ENCODE measurements at regions not wholly inside any gene's neighbourhood (a gene's known extent, or its start where the extent isn't known, plus 50 kb on each side); places are given as distances from the start of the nearest gene placed in this dataset.

DNA sequence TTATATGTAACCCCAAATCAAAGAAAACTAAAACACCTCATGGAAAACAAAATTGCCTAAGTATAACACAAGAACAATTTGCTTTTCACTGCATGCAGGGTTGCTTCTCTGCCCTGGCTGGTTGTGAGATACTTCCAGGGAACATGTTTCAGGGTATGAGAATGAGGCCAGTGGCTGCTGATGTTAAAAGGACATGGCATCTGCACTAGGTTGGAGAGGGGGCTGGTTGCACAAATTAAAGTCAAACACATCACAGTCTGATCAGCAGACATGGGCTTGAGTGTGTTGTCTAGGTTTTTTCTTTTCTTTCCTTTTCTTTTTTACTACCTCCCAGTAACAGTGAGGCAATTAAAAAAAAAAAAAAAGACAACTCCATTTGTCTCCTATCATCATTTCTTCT, 374.9 kb downstream of the MCTP2 start:
- no peak for DNase-seq (ENCODE audit: low read depth in 3 of 3, low spot score in 1 of 3)

GRCh38 chr15:94607176-94607654, 375.9 kb downstream of the MCTP2 start:
- no peak for DNase-seq (ENCODE audit: low read depth in 3 of 3, low spot score in 1 of 3)

DNA sequence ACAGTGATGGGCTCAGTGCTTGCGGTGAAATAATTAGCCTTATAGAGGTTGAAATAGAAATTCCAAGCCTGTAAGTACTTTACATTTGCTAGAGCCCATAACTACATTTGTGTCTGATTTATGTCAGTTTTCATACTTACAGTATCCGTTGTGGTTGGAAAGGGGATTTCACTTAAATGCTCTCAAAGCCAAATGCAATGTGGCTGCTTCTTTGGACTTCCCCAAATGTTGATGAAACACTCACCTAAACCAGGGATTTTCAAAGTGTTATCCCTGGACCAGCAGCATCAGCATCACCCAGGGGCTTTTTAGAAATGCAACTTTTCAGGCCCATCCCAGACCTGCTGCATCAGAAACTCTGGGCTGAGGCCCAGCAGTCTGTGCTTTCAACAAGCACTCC, 378.7 kb downstream of the MCTP2 start:
- no peak for DNase-seq (ENCODE audit: low read depth in 3 of 3, low spot score in 1 of 3)

GRCh38 chr15:94610485-94610884, 379.1 kb downstream of the MCTP2 start:
- DNase-seq (ENCODE audit: low read depth in 3 of 3, low spot score in 1 of 3), result no peak

- no peak for DNase-seq (ENCODE audit: low read depth in 3 of 3, low spot score in 1 of 3)
Observed at GRCh38 chr15:94611656-94612055, 380.3 kb downstream of the MCTP2 start.

GRCh38 chr15:94615688-94616087, 384.3 kb downstream of the MCTP2 start:
- DNase-seq (ENCODE audit: low read depth in 3 of 3, low spot score in 1 of 3), result no peak

GRCh38 chr15:94620632-94621031, 389.3 kb downstream of the MCTP2 start:
- no peak for DNase-seq (ENCODE audit: low read depth in 3 of 3, low spot score in 1 of 3)

DNA sequence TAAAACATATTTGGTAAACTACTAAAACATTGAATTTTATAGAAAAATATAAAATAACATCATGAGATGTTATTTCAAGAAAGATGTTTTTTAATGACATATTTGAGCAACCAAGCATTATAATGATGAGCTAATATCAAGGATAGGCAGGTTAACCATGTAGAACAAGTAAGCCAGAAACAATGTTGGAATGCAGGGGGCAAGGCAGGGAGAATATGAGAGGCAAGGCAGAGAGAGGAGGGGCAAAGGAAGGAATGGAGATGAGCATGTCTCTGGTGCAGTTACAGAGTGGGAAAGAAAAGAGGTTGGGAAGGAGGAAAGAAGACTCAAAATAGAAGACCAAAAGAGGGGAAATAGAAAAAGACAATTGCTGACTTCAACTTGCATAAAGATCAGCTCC, 390.4 kb downstream of the MCTP2 start:
- DNase-seq (ENCODE audit: low read depth in 3 of 3, low spot score in 1 of 3), result no peak

GRCh38 chr15:94626949-94627348, 395.6 kb downstream of the MCTP2 start:
- DNase-seq (ENCODE audit: low read depth in 3 of 3, low spot score in 1 of 3), result no peak

DNA sequence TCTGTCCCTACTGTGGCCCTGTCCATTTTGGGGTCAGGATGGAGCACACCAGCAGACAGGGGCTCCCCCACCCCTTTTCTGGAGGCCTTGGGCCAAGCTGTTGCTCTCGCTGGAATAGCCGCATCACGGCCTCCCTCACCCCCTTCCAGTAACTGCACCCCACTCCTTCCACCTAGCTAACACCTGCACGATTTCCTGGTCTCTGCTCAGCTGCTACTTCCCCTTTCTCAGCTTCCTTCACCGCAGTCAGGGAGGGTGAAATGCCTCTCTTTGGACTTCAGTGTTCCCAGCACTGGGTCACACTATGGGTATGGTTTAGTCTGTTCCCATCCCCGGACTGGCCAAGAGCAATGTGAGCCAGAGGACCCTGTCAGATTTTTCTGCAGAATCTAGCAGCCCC, 400.2 kb downstream of the MCTP2 start:
- no peak for DNase-seq (ENCODE audit: low read depth in 3 of 3, low spot score in 1 of 3)

- no peak for DNase-seq (ENCODE audit: low read depth in 3 of 3, low spot score in 1 of 3)
Observed at GRCh38 chr15:94638183-94638582, 406.8 kb downstream of the MCTP2 start.

DNA sequence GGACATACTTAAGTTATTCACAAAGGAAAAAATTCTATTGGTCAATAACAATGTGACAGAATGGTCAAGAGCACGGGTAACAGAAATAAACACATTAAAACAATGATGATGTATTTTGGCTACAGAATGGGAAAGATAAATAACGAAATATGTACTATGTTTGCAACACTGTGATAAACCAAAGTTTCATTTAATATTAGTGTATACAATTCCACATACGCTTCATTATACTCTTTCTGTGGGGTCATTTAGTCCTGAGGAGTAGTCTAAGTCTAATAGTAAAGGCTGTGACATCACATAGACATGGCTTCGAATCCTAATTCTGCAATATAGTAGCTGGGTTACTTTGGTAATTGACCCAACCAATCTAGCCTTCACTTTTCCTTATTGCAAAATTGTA, 408.3 kb downstream of the MCTP2 start:
- DNase-seq (ENCODE audit: low read depth in 3 of 3, low spot score in 1 of 3), result no peak

DNA sequence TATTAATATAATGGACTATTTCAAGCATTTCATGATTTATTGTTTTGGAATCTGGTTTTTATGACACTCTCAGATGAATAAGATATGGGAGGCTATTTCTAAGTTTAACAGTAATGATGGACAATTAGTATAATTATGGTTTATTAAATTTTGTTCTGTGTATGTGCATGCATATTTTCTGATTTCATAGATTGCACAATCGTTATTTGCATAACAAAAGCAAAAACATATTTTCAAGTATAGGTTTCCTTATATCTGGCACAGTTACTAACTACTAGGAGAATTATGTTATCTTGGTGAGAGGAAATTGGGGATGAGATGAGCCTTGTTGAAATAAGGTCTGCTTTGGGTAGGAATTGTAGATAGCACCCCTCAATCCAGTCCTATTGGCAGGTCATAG, 413.1 kb downstream of the MCTP2 start:
- DNase-seq (ENCODE audit: low read depth in 3 of 3, low spot score in 1 of 3), result no peak

- no peak for DNase-seq (ENCODE audit: low read depth in 3 of 3, low spot score in 1 of 3)
Observed at GRCh38 chr15:94653071-94653470, 421.7 kb downstream of the MCTP2 start.

GRCh38 chr15:94655249-94655880, 424.0 kb downstream of the MCTP2 start:
- no peak for DNase-seq (ENCODE audit: low read depth in 3 of 3, low spot score in 1 of 3)

DNA sequence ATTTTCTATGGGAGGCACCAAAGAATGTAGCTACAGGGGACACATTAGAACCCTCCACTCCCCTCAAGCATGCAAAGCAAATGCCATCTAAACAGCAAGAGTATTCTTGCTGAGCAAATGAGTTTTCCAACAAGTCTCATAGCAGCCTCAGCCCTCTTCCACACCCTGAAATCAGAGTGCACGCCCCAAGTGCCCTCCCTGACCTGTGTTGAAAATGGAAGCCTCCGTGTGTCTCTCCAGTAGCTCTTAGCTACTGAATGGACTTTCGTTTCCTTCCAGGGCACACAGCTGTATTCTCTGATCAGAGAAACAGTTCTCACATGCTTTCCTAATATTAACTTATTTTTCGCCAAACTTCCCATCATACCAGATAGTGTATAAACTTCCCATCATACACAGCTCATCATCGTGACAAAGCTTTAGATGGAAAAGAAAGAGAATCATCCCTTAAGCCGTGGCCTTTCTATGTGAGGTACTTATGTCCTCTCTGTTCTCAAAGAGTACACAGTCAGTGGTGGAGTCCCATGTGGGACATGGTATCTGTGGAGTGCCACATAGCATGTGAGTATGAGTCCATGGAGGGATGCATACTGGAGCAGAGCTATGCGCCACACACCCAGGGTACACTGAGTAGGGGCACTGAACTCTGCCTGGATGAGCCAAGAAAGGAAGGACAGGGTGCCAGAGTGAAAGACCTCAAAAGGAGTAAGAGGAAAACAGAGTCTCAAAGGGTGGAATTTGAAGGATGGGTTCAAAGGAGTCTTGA, 434.5 kb downstream of the MCTP2 start:
- no peak for DNase-seq (ENCODE audit: low read depth in 3 of 3, low spot score in 1 of 3)

GRCh38 chr15:94666553-94666952, 435.2 kb downstream of the MCTP2 start:
- DNase-seq (ENCODE audit: low read depth in 3 of 3, low spot score in 1 of 3), result no peak

GRCh38 chr15:94667109-94667508, 435.7 kb downstream of the MCTP2 start:
- no peak for DNase-seq (ENCODE audit: low read depth in 3 of 3, low spot score in 1 of 3)

DNA sequence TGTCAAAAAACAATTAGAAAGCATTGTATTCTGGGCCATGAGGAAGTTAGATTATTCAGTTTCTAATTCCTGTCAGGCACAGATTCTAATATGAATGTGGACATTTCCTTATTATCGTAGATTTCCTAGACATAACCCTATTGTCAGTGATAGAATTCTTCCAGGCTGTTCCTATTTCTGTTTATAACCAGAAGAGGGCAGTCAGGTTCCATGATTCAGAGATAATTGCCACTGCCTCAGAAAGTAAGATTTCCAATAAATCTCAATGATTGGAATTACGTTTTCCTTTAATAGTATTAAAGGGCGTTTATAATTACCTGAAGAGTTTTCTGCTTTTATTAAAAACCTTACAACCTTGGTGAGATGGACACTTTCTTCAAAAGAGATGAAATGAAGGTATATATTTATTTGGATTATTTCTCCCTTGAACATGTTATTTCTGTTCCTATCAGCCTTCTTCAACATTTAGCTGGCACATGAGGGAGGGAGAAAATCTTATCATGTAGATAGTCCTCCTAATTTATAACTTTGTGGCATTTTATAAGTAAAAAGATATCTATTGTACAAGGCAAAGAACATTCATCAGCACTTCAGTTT, 439.2 kb downstream of the MCTP2 start:
- no peak for DNase-seq (ENCODE audit: low read depth in 3 of 3, low spot score in 1 of 3)

DNA sequence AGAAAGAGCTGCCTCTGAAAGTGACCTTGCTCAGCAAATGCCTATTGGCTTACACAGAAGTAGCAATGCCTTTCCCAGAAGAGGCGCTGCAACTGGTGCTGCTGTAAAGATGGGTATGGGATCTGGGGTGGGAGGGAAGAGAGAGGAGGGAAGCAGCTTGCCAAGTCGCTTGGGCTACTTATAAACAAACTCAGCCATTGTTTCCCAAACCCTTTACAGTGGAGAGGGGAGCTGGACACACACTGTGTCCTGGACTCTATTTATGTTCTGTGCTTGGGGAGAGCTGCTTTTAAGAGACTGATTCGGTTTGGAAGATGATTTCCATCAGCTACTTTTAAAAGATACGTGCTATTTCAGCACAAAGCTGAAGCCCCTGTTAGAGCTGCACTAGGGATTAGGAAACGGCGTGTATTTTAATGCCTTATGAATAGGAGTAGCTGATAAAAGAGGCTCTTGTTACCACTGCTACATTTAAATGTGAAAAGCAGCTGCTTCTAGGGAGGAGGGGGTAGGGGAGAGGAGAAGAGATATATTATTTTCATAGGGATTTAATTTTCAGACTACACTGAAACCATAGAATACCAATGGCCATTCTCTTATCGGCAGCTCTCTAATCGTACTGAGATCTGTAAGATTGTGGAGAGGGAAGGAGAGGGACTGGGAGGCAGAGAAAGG, 440.6 kb downstream of the MCTP2 start:
- no peak for DNase-seq (ENCODE audit: low read depth in 3 of 3, low spot score in 1 of 3)

GRCh38 chr15:94673801-94674200, 442.4 kb downstream of the MCTP2 start:
- no peak for DNase-seq (ENCODE audit: low read depth in 3 of 3, low spot score in 1 of 3)

GRCh38 chr15:94674296-94674695, 442.9 kb downstream of the MCTP2 start:
- DNase-seq (ENCODE audit: low read depth in 3 of 3, low spot score in 1 of 3), result no peak

Measured in stimulated activated CD4-positive, alpha-beta T cell treated with anti-CD3 and anti-CD28 coated beads, TNF-alpha, amount 100 ng/mL, for 1 hour (primary cell).